ENCODE measurements at regions not wholly inside any gene's neighbourhood (a gene's known extent, or its start where the extent isn't known, plus 50 kb on each side); places are given as distances from the start of the nearest gene placed in this dataset.

DNA sequence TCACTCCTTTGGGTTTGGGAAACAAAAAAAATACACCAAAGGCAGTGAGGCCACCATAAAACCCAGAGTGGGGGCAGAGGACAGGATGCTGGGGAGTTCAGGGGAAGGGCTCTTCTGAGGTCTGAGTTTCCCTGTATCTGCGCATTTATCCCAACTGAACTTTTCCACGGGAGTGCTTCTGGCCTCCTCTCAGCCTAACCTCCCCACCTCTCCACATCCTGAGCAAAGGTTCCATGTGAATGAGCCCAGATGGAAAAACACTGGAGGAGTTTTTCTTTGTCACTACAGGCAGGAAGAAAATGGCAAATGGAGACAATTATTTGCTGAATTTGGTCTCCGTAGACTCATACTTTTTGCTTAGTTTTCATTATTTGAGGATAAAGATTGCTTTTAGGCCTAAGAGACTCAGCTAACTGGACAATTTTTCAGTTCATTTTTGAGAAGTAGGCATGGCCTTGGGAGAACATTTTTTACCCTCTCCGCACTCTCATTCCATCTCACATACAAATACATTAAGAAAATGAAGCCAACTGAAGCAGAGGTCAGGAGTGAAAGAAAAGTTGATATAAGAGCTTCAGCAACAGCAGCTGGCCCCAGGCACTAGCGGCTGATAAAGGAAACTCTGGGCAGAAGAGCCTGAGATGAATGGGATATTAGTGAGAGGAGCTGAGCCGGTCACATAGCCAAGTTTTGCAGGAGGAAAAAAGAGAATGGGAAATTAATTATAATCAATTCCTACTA is 82.6 kb upstream of the CYP1B1 start:
- no peak overlapping the region for H3K27ac Mint-ChIP-seq
- H2BK12ac ChIP-seq (ENCODE audit: insufficient read length, low read depth, low read length) = no peak overlapping the region
- H4K20me1 ChIP-seq (ENCODE audit: control insufficient read depth, insufficient read depth, insufficient read length) = no peaks in the 10 kb centered on the region
- no peaks in the 10 kb centered on the region for H3K36me3 Mint-ChIP-seq (ENCODE audit: insufficient read depth in 1 of 3, low read depth in 3 of 3)
- H3K4ac ChIP-seq (ENCODE audit: low read depth, low read length) = no peak overlapping the region
- no peak overlapping the region for H2BK5ac ChIP-seq (ENCODE audit: insufficient read length, low read length)
- no peak overlapping the region for H3K56ac ChIP-seq (ENCODE audit: insufficient read length, low read depth, low read length)
- H2BK120ac ChIP-seq (ENCODE audit: low read depth, low read length, poor library complexity, severe bottlenecking) = no peak overlapping the region
- no peak overlapping the region for H4K91ac ChIP-seq (ENCODE audit: insufficient read length, low read depth, low read length)
- H3K9me3 Mint-ChIP-seq = no peaks in the 10 kb centered on the region
- H3K23ac ChIP-seq (ENCODE audit: insufficient read length, low read depth, low read length) = no peak overlapping the region
- H3K18ac ChIP-seq (ENCODE audit: insufficient read length, low read depth, low read length) = no peak overlapping the region
- WGBS (ENCODE audit: extremely low coverage, insufficient read length, low lambda C conversion rate) = no CpG with 5 or more reads among the region's 6 CpGs
- no peak overlapping the region for H3K27ac ChIP-seq (ENCODE audit: insufficient read length, low read depth, low read length)
- H3T11ph ChIP-seq (ENCODE audit: low read length) = no peak overlapping the region
- H3K79me1 ChIP-seq (ENCODE audit: insufficient read depth, low read depth, low read length, poor library complexity, severe bottlenecking) = no peaks in the 10 kb centered on the region
- H4K5ac ChIP-seq (ENCODE audit: insufficient read length, low read depth, low read length) = no peak overlapping the region
- no peak overlapping the region for H3K9ac ChIP-seq (ENCODE audit: extremely low read depth, insufficient read length, low read length)
- H3K9me3 ChIP-seq (ENCODE audit: control insufficient read depth, low read depth, low read length) = no peaks in the 10 kb centered on the region
- no peak overlapping the region for H2BK15ac ChIP-seq (ENCODE audit: low read depth, low read length)
- no peak overlapping the region for H2BK20ac ChIP-seq (ENCODE audit: low read depth, low read length, poor library complexity, severe bottlenecking)
- no peak overlapping the region for H2AFZ ChIP-seq (ENCODE audit: low read length)
- H3K79me2 ChIP-seq (ENCODE audit: insufficient read depth, low read length) = no peaks in the 10 kb centered on the region
- no peak overlapping the region for H2AK5ac ChIP-seq (ENCODE audit: insufficient read length, low read length)
- no peaks in the 10 kb centered on the region for H3K23me2 ChIP-seq (ENCODE audit: insufficient read length, low read depth, low read length, poor library complexity, severe bottlenecking)
- H3K4me1 ChIP-seq (ENCODE audit: insufficient read depth, low read length) = peaks cover 7% of the 10 kb centered on the region; the same call in 1 of the 2 replicates
- no peak overlapping the region for H3K4me3 Mint-ChIP-seq
- H3K4me2 ChIP-seq (ENCODE audit: insufficient read depth, insufficient read length, low read length) = no peak overlapping the region
- TF ChIP-seq, protein P1, sequence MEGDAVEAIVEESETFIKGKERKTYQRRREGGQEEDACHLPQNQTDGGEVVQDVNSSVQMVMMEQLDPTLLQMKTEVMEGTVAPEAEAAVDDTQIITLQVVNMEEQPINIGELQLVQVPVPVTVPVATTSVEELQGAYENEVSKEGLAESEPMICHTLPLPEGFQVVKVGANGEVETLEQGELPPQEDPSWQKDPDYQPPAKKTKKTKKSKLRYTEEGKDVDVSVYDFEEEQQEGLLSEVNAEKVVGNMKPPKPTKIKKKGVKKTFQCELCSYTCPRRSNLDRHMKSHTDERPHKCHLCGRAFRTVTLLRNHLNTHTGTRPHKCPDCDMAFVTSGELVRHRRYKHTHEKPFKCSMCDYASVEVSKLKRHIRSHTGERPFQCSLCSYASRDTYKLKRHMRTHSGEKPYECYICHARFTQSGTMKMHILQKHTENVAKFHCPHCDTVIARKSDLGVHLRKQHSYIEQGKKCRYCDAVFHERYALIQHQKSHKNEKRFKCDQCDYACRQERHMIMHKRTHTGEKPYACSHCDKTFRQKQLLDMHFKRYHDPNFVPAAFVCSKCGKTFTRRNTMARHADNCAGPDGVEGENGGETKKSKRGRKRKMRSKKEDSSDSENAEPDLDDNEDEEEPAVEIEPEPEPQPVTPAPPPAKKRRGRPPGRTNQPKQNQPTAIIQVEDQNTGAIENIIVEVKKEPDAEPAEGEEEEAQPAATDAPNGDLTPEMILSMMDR (conservative IDR thresholded peaks at IDR 0.05) = no peak
- no peak for DNase-seq
- no peaks in the 10 kb centered on the region; the same call in 1 of the 2 replicates for H3K27me3 ChIP-seq (ENCODE audit: insufficient read depth, low read length)
- no peak overlapping the region for H3K14ac ChIP-seq (ENCODE audit: insufficient read depth, low read length)
- H3K27me3 Mint-ChIP-seq (ENCODE audit: low read depth) = peaks cover 4% of the 10 kb centered on the region
- H3K4me1 Mint-ChIP-seq = peaks cover 11 to 12% of the 10 kb centered on the region in 2 experiments
- H4K8ac ChIP-seq (replicated peaks; ENCODE audit: insufficient read length, low read depth, low read length) = no peak overlapping the region
